ENCODE measurements at regions not wholly inside any gene's neighbourhood (a gene's known extent, or its start where the extent isn't known, plus 50 kb on each side); places are given as distances from the start of the nearest gene placed in this dataset.
"Not testable (repeated sequence)": the region's sequence is repeated elsewhere in the genome, so short reads cannot be mapped to it uniquely, and the experiment has no call there.

DNA sequence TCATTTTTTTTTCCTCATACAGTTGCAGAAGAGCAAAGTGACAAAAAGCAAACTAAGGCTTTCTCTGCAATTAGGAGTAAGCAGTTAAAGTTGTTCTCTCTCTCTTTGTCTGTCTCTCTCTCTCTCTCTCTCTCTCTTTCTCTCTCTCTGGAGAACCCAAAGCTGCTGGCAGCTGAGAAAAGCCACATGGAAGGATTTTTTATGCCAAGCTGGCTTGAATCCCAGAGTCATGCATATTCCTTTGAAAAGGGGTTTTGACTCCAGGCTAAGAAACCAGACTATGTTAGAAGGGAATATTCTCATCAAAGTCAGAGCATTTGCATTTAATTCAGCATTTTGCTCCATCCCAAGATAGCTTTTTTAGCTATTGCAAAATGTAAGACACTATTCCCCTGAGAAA, 1114.2 kb upstream of the GOT2 start:
- Mint-ChIP-seq H3K36me3 (ENCODE audit: low read depth) (no peaks in the 10 kb centered on the region), H3K4me3 (no peak overlapping the region), H3K27me3 (ENCODE audit: insufficient read depth) (peaks cover 3% of the 10 kb centered on the region; the same call in 1 of the 2 replicates), H3K27ac (no peak overlapping the region), H3K4me1 (ENCODE audit: low read depth) (no peaks in the 10 kb centered on the region), H3K9me3 (peaks cover 4% of the 10 kb centered on the region)
- TF ChIP-seq, protein P1, sequence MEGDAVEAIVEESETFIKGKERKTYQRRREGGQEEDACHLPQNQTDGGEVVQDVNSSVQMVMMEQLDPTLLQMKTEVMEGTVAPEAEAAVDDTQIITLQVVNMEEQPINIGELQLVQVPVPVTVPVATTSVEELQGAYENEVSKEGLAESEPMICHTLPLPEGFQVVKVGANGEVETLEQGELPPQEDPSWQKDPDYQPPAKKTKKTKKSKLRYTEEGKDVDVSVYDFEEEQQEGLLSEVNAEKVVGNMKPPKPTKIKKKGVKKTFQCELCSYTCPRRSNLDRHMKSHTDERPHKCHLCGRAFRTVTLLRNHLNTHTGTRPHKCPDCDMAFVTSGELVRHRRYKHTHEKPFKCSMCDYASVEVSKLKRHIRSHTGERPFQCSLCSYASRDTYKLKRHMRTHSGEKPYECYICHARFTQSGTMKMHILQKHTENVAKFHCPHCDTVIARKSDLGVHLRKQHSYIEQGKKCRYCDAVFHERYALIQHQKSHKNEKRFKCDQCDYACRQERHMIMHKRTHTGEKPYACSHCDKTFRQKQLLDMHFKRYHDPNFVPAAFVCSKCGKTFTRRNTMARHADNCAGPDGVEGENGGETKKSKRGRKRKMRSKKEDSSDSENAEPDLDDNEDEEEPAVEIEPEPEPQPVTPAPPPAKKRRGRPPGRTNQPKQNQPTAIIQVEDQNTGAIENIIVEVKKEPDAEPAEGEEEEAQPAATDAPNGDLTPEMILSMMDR (IDR thresholded peaks at IDR 0.05), result no peak
- DNase-seq, result no peak

DNA sequence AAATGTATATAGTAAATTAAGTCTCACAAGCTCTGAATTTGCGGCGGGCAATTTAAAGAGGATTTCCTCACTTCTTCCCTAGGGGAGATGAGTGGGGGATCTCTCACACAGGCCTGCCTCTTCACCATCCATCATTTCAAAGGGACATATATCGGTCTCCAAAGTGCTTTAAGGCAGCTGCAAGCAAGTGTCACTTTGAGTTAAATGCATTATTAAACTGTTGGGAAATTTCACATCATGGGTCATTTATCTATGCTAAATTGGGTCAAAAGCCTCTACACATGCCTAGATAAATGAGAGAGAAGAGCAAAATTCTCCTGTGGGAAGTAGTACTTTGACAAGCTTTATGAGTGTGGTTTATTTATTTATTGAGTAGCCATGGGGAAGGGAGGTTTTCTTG, 1106.1 kb upstream of the GOT2 start:
- Mint-ChIP-seq H3K4me3 (no peak overlapping the region), H3K27ac (no peak overlapping the region)

DNA sequence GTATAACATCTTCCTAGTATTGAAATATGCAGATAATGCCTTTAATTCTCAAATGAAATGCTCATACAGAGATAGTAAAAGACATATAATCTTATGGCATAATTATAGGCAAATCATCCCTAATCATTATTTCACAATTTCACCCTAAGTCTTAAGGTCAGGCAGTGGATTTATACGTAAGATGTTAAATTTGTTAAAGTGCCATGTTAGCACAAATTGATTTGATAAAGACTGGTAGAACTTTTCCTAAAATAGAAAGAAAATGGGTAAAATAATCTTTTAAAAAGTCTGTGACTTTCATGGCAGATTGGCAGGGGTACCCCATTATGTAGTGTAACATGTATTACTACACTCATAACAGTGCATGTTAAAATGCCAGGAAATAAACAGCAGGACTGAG, 1092.7 kb upstream of the GOT2 start:
- no peaks in the 10 kb centered on the region for H3K9me3 Mint-ChIP-seq
- TF ChIP-seq, protein P1 (IDR thresholded peaks at IDR 0.05), result no peak
- no peaks in the 10 kb centered on the region for H3K4me1 Mint-ChIP-seq (ENCODE audit: low read depth)
- no peak overlapping the region for H3K4me3 Mint-ChIP-seq
- no peaks in the 10 kb centered on the region for H3K36me3 Mint-ChIP-seq (ENCODE audit: low read depth)
- no peaks in the 10 kb centered on the region for H3K27me3 Mint-ChIP-seq (ENCODE audit: insufficient read depth)
- no peak overlapping the region for H3K27ac Mint-ChIP-seq
- DNase-seq, result no peak

More for the DNA sequence above, 1106.1 kb upstream of the GOT2 start:
- no peak for DNase-seq
- Mint-ChIP-seq H3K4me1 (ENCODE audit: low read depth) (no peaks in the 10 kb centered on the region), H3K36me3 (ENCODE audit: low read depth) (no peaks in the 10 kb centered on the region), H3K27me3 (ENCODE audit: insufficient read depth) (peaks cover 2% of the 10 kb centered on the region; the same call in 1 of the 2 replicates), H3K9me3 (peaks cover 9% of the 10 kb centered on the region)
- TF ChIP-seq, protein P1 (IDR thresholded peaks at IDR 0.05), result no peak

DNA sequence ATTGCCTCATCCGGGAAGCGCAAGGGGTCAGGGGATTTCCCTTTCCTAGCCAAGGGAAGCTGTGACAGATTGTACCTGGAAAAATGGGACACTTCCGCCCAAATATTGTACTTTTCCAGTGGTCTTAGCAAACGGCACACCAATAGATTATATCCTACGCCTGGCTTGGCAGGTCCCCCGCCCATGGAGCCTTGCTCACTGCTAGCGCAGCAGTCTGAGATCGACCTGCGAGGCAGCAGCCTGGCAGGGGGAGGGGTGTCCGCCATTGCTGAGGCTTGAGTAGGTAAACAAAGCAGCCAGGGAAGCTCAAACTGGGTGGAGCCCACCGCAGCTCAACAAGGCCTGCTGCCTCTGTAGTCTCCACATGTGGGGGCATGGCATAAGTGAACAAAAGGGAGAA, 1075.4 kb upstream of the GOT2 start:
- H3K9me3 Mint-ChIP-seq; H3K36me3 Mint-ChIP-seq (ENCODE audit: low read depth); H3K4me3 Mint-ChIP-seq; H3K27me3 Mint-ChIP-seq (ENCODE audit: insufficient read depth); H3K4me1 Mint-ChIP-seq (ENCODE audit: low read depth); DNase-seq; H3K27ac Mint-ChIP-seq: not testable (repeated sequence)

DNA sequence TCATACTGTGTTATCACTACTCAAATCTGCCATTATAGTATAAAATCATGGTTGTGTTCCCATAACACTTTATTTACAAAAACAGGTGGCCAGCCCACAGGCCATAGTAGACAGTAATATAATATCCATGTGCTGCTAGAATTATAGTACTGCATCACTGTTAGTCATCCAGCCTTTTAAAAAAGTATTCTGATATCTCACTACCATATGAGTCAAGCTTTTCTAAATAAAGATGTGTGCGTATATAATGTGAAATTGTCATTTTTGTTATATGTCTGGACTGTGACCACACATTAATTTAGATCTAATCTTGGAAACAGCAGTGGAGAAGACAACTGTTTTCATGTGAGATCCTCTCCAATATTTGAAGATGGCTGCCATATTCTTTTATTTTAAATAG, 1049.1 kb upstream of the GOT2 start:
- H3K27ac Mint-ChIP-seq, result no peak overlapping the region
- H3K9me3 Mint-ChIP-seq, result peaks cover 7% of the 10 kb centered on the region; the same call in 1 of the 2 replicates
- peaks cover 9% of the 10 kb centered on the region; the same call in 1 of the 2 replicates for H3K36me3 Mint-ChIP-seq (ENCODE audit: low read depth)
- no peaks in the 10 kb centered on the region for H3K27me3 Mint-ChIP-seq (ENCODE audit: insufficient read depth)
- no peak overlapping the region for H3K4me3 Mint-ChIP-seq
- TF ChIP-seq, protein P1 (IDR thresholded peaks at IDR 0.05), result no peak
- peaks cover 13% of the 10 kb centered on the region for H3K4me1 Mint-ChIP-seq (ENCODE audit: low read depth)
- DNase-seq, result peak; percentile 65

DNA sequence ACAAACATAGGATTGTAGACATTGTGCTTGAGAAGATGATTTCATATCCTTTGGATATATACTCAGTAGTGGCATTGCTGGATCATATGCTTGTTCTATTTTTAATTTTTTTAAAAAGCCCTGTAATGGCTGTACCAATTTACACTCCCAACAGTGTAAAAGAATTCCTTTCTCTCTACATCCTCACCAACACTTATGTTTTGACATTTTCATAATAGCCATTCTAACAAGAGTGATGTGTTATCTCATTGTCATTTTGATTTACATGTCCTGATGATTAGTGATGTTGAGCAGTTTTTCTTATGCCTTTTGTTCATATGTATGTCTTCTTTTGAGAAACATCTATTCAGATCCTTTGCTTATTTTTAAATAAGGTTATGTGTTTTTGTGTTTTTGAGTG, 1039.2 kb upstream of the GOT2 start:
- Mint-ChIP-seq H3K27ac (no peak overlapping the region), H3K4me3 (no peak overlapping the region), H3K4me1 (ENCODE audit: low read depth) (no peaks in the 10 kb centered on the region), H3K36me3 (ENCODE audit: low read depth) (no peaks in the 10 kb centered on the region), H3K9me3 (no peaks in the 10 kb centered on the region), H3K27me3 (ENCODE audit: insufficient read depth) (no peaks in the 10 kb centered on the region)
- TF ChIP-seq, protein P1 (IDR thresholded peaks at IDR 0.05), result no peak
- DNase-seq, result no peak
